NB4 (cell line): ENCODE measurements at regions not wholly inside any gene's neighbourhood (a gene's known extent, or its start where the extent isn't known, plus 50 kb on each side); places are given as distances from the start of the nearest gene placed in this dataset.

Experiments
- CTCF ChIP-seq: IDR thresholded peaks from one replicate; pipeline ENCODE4 v1.5.1; 2012; ENCODE audit warnings: low read depth, low read length
- POLR2A ChIP-seq: IDR thresholded peaks from 2 replicates; pipeline ENCODE4 v1.6.1; 2011; ENCODE audit warnings: mild to moderate bottlenecking; ENCODE audit not compliant: insufficient read length; ENCODE audit errors: extremely low read depth

GRCh38 chr14:40318211-40318719 lies 886.0 kb upstream of the FBXO33 start:
- TF ChIP-seq CTCF: no peak
- no peak for TF ChIP-seq POLR2A
